Activated effector memory CD4-positive, alpha-beta T cell treated with anti-CD3 and anti-CD28 coated beads, Interleukin-2, amount 50 U/mL, for 16 hours (primary cell): ENCODE measurements at regions not wholly inside any gene's neighbourhood (a gene's known extent, or its start where the extent isn't known, plus 50 kb on each side); places are given as distances from the start of the nearest gene placed in this dataset.
A peak's percentile ranks its signal among the peaks of the same experiment; 100 is the strongest.

ENCODE experiments used
- DNase-seq: peaks from one replicate; pipeline ENCODE4 v3.0.0-alpha.2; 2020

GRCh38 chr14:104250175-104250574 is 111.8 kb downstream of the KIF26A start:
- no peak for DNase-seq

- no peak for DNase-seq
These were observed 114.1 kb downstream of the KIF26A start for GRCh38 chr14:104252256-104253215.

DNA sequence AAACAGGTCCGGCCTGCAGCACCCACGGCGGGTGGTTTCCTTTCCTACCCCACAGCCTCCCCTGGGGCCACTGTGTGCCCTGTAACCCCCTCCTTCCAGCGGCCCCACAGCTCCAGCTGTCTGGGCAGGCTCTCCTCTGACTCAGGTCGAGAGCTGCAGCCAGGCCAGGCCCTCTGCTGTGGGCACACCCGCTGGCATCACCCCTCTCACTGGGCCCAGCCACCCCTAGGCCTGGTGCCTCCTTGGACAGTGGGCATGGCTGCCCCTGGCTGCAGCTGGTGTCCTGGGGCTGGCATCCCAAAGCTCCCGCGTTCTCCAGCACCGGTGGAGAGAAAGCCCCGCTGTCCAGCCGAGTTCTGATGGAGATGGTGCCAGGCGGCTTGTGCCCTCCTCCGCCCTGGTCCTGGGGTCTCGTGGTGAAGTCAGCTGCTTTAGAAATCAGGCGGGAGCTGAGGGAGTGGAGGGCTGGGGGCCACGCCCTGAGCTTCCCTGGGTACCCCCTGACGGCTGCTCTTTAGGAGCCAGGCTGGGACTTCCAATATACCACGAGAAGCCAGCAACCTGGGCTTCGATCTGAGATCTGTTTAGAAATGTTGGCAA is 114.9 kb downstream of the KIF26A start:
- DNase-seq = peak; percentile 55

DNA sequence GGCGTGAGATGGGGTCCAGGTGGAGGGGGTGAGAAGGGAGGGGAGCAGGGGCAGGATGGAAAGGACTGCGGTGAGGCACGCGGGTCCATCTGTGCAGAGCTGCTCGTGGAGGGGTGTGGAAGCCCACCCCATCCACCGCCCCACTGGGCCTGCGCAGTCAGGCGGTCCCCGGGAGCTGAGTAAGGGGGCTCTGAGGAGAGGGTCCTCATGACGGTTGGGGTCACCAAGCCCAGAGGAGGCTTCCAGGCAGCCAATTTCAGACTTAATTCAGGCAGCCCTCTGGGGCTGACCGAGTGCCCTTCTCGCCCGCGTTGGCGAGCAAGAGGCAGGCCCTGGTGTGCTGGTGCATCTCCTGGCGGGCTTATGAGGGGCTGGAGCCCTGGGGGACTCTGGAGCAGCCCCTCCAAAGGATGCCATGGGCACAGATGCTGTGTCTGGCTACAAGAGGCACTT is 115.5 kb downstream of the KIF26A start:
- DNase-seq = peak; percentile 45

DNA sequence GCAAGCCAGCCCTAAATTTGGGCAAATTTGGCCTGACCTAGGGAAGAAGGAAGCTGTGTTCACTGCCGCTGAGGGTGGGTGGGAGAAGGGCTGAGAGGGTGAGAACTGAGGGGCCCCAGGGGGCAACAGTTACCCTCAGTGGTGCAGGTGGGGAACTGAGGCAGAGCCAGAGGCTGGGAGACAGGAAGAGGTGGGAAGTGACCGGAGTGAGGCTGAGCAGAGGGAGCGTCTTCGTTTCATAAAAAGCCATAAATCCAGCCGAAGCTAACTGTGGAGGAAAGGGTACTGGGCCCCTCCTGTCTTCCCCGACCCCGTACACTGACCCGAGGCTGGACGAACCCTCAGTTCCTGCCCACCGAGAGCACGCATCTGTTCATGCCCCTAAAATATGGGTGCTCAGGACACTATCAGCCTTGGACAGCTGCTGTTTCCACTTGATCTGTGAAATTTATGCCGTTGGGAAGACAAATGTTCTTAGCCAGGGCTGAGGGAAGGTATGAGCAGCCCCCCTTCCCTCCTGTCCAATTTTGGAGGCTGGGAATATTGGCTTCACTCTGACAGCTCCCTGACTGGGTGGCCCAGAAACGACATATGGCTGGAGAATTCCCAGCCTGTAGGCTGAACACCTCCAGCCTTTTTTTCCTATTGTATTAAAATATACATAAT is 116.5 kb downstream of the KIF26A start:
- DNase-seq = no peak

DNA sequence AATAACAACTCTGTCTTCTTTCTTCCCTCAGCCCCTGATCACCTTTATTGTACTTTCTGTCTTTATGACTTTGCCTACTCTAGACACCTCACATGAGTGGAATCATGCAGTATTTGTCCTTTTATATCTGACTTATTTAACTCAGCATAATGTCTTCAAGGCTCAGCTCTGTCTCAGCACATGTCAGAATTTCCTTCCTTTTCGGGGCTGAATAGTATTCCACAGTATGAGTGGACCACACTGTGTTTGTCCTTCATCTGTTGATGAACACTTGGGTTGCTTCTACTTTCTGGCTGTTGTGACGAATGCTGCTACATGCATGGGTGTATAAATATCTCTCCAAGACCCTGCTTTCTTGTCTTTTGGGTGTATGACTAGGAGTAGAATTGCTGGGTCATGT is 117.6 kb downstream of the KIF26A start:
- DNase-seq = no peak

DNA sequence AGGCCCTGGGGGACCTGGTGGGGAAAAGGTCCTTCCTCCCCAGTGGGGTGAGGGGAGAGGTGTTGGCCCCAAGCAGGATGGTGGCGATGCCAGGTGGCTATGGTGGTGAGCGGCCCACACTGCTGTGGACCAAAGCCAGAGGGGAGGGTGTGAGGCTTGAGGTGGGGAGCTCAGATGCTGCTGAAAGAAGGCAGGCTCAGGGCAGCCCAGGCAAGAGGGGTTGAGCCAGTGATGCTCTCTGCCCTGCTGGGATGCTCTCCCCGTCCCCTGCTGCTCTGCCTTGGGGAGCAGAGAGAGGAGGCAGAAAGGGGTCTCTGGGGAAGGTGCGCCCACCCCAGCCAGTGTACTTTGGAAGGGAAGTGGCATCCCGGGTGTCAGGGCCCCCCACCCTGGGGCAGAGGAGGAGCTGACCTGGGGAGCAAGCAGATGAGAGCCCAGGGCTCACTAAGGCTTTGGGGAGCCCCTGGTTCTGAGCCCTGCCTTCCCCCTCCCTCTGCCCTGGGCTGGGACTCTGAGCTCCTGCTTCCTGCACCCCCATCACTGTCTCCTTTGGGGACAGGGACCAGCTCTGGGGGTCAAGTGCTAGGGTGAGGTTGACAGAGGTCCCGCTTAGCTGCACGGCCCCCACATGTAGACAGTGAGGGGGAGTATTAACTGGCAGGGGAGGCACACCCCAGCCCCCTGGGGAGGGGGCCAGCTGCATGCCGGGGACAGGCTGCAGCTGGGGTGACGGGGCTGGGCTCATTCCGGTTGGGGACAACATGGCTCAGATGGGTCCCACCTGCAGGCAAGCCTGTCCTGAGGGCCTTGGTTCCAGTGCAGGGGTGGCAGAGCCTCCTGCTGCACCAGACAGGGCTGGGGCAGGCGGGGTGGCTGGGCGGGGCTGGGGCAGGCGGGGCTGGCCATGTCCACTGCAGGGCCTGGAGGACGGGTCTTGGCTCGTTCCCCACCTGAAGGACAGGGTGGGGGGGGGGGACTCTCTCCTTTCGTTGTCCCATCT is 124.4 kb downstream of the KIF26A start:
- DNase-seq = peak; percentile 54

DNA sequence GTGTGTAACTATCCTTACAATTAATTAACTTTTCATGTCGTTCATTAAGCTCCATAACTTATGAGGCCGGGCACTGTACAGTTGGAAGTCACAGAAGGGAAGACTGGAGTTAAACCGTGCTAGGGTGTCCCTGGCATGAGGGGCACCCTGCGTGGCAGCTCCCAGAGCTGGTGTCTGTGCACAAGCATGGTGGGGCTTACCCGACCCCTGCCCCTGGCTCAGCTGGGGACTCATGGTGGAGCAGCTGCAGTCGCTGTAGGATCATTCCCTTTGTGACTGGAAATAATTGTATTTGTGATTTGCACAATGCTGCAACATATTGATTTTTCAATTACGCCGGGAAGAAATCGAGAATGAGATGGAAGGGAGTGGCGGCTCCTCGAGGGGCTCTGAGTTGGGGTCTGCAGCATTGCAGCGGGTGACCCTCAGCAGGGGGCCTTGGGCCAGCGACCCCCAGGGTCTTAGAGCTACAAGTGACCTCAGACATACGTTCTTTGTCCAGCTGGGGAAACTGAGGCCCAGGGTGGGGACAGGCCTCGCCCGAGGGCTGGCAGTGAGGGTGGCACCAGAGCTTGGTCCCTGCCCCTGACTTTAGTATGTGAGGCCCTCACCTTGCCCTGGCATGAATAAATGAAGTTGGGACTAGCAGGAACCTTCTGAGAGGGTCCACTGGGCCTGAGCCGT is 125.4 kb downstream of the KIF26A start:
- no peak for DNase-seq

DNA sequence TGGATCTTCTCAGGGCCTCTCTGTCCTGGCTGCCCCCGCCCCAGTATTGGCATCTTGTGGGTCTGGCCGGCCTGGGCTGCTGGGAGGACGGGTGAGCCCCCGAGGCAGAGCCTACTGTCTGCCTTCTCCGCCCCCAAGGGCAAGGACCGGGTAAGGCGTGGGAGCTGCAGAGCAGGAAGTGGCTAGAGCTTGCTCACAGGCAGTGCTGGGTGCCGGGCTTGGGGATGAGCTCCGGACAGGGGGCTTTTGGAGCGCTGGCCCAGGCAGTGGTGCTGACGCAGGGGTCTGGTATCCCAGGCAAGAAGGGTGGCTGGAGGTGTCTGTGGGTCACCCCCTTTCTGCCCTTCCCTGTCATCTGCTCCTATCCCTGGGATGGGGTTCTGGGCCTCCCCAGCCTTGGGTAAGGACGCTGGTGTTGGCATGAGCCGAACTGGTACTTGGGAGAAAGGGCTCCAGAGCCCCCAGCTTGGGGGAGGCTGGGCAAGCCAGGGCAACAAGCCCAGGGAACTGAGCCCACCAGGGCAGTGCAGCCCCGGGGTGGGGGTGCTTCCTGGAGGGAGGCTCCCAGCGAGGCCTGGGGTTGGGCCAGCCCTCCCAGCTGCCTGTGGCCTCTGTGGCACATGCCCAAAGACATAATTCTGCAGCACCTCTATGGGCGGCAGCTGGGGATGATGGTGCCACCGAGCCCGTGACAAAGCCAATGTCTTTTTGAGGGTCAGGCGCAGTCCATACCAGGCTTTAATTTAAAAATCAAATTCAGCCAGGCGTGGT is 126.3 kb downstream of the KIF26A start:
- DNase-seq = peak; percentile 50

DNA sequence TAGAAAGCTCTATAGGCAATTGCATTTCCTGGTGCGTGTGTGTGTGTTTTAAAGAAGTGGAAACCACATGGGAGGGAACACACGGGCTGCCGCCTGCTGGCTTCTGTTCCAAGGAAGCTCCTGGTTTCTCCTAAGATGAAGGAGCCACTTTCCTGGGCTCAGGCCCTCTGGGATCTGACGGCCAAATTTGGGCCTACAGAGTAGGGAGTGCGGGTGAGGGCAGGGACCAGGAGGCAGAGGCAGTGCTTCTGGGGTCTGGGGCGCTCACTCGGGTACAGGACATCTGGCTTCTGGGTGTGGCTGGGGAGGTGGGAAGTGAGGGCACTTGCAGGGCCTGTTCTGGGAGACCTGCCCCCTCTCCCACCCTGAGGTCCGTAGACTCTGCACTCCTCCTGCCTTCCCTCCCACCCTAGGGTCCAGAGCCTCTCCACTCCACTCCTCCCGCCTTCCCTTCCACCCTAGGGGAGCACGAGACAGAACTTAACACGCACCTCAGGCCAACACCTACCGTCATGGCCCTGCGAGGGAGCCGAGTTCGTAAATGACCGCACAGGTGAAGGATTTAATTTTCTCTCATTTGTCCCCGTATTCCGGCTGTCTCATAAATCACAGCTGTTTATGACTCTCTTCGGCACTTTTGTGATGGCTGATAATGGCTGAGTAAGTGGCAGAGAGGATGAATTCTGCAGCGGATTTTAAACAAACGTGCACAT is 127.7 kb downstream of the KIF26A start:
- peak; percentile 46 for DNase-seq

GRCh38 chr14:104266631-104267575 is 128.5 kb downstream of the KIF26A start:
- DNase-seq = no peak

GRCh38 chr14:104267895-104268294 is 129.5 kb downstream of the KIF26A start:
- peak; percentile 27 for DNase-seq

- no peak for DNase-seq
These were observed 129.9 kb downstream of the KIF26A start for GRCh38 chr14:104268295-104268694.

GRCh38 chr14:104268725-104269436 is 130.5 kb downstream of the KIF26A start:
- DNase-seq = peak; percentile 27

DNA sequence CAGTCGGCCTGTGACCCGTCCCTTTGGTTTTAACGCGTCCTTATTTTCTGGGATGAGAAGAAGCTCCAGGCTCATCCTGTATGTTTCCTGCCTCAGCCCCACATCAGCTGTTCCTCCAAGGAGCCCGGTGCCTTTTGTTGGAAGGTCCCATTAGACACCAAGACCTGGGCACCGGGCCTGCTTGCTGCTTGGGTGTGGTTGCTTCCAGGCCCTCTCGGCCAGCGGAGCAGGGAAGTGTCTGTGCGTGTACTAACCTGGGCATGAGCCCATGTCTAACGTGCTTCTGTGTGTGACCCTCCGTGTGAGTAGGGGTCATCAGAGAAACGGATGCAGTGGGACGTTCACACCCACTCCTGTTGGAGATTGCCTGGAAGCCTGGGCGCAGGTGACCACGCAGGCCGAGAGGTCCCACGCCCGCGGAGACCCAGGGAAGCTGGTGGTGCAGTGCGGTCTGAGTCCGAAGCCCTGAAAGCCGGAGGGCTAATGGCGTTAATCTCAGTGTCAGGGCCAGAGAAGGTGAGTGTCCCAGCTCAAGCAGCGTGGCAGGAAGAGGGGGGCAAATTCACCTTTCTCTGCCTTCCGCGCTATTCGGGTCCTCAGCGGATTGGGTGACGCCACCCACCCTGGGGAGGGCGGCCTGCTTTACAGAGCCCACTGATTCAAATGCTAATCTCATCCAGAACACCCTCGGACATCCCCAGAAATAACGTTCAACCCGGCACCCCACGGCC is 131.3 kb downstream of the KIF26A start:
- DNase-seq = peak; percentile 43

DNA sequence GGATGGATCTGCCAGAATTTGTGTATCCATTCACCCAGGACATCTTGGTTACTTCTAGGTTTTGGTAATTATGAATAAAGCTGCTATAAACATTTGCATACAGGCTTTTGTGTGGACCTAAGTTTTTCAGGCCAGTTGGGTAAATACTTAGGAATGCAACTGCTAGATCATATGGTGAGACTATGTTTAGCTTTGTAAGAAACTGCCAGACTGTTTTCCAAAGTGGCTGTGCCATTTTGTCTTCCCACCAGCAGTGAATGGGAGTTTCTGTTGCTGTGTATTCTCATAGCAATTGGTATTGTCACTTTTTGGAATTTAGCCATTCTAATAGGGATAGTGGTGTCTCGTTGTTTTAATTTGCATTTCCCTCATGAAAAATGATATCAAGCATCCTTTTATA is 133.0 kb downstream of the KIF26A start:
- DNase-seq = no peak

- peak; percentile 30 for DNase-seq
These were observed 136.4 kb downstream of the KIF26A start for GRCh38 chr14:104274806-104275205.
